Islet of Langerhans (tissue), 1 donor: ENCODE measurements at regions not wholly inside any gene's neighbourhood (a gene's known extent, or its start where the extent isn't known, plus 50 kb on each side); places are given as distances from the start of the nearest gene placed in this dataset.

Experiments
- FAIRE-seq: peaks from one replicate; lab custom pipeline; 2011; peaks lifted over from hg19 to GRCh38; lab: Jason Lieb, UNC

GRCh38 chr11:95346265-95346664 lies 115.3 kb upstream of the SESN3 start:
- no peak for FAIRE-seq

GRCh38 chr11:95345651-95346050 lies 114.6 kb upstream of the SESN3 start:
- no peak for FAIRE-seq

DNA sequence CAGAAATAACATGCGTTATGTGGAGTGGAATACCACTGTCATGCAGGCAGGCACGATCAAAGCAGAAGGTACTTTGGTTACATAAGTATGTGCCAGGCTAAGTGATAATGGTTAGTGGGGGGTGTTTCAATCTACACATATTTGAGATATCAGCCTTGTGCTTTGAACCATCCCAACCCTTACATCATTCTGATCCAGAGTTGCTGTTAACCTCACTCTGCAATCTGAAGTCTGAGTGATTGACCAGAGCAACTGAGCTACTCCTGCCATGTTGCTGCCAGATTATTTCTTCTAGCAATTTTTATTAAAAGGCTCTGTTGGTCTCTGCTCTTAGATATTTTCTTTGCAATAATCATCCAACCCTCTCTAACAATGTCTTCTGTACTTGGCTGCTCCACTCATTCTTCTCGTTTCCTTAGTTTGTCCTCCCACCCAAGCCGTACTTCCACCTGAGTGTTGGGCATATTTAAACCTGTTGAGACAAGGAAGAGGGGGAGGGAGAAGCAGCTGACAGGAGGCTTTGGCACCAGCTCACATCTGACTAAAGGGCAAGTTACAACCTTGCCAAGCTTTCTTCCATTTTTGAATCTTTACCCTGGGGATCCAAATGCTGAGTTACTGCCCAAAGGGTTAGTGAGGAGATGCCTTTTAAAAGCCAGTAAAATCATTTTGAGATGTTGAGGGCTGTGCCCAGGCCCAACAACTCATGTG lies 114.1 kb upstream of the SESN3 start:
- FAIRE-seq, result no peak

GRCh38 chr11:95341221-95341620 lies 110.2 kb upstream of the SESN3 start:
- FAIRE-seq, result no peak

GRCh38 chr11:95339086-95339901 lies 108.3 kb upstream of the SESN3 start:
- no peak for FAIRE-seq

DNA sequence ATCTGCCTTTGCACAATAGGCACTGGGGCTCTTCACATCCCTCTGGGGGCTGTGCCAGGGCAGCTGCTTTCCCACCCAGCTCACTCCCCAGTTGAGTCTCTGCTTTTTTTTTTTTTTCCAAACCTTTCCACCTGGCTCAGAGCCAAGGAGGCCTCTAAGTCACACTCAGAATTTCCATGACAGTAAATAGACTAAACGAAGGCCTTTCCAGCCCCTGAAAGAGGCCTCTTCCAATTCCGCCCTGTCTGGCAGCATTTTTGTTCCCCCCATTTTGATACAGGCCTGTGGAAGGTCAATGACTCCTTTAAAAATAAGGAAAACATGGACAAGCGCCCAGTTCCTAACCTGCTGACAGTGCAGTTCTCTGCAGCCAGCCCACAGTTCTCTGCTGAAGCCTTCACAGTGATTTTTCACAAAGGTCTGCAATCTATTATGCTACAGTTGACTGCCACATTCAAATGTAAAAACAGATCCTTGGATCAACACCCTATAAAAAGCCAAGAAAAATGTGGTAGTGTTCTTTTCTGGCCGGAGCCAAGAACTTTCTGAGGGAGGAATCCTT lies 107.5 kb upstream of the SESN3 start:
- FAIRE-seq, result peak; percentile 27

GRCh38 chr11:95337972-95338429 lies 107.0 kb upstream of the SESN3 start:
- peak; percentile 86 for FAIRE-seq

DNA sequence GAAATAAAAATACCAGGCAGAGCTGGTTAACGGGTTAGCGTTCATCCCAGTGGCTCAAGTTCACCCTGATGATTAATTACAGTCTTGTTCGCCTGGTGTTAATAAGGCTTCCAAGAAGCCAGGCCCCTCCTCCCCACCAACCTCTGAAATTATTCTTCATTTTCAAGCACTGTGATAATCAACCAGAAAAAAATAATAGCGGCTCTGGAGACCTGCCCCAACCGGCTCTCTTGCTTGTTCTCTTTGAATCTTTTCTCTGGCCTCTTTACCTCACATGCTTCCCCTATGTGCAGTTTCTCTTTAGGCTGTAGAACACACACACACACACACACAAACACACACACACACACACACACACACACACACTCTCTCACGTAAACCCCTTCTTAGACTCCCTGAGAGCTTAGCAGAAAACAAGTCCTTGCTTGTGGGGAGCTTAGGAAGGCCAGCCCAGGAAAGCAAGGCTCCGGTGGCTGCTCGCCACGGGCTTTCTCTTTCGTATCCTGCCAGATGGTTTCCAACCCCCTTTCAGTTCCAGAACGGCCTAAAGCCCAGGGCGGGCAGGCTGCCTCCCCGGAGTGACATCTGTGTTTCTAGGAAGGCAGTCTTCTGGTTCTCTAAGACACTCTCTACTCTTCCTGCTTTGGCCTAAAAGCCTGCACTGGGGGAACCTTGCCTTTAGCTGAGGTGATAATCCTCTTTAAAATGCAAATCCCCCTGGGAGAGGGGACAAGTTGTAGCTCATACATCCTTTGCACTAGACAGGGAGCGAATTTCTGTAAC lies 106.4 kb upstream of the SESN3 start:
- no peak for FAIRE-seq

- FAIRE-seq, result no peak
These were observed 105.0 kb upstream of the SESN3 start for GRCh38 chr11:95335989-95336388.

- no peak for FAIRE-seq
These were observed 100.2 kb upstream of the SESN3 start for GRCh38 chr11:95331161-95331560.

DNA sequence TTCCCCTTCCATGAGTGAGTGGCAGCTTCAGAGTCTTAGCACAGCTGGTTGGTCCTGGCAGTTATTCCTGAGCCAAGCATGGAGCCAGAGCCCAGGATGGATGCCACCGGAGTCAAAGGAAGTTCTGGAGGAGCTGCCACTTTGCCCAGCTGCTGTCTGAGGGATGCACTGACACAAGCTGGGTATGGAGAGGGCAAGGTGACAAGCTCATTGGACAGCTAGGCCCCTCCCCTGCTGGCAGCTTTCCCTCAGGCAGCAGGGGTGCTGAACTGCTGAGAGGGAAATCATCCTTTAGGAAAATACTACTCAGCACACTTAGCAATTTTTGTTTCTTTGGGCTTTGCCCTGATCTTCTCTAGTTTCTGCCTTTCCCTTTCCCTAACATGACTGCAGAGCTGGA lies 99.3 kb upstream of the SESN3 start:
- no peak for FAIRE-seq

DNA sequence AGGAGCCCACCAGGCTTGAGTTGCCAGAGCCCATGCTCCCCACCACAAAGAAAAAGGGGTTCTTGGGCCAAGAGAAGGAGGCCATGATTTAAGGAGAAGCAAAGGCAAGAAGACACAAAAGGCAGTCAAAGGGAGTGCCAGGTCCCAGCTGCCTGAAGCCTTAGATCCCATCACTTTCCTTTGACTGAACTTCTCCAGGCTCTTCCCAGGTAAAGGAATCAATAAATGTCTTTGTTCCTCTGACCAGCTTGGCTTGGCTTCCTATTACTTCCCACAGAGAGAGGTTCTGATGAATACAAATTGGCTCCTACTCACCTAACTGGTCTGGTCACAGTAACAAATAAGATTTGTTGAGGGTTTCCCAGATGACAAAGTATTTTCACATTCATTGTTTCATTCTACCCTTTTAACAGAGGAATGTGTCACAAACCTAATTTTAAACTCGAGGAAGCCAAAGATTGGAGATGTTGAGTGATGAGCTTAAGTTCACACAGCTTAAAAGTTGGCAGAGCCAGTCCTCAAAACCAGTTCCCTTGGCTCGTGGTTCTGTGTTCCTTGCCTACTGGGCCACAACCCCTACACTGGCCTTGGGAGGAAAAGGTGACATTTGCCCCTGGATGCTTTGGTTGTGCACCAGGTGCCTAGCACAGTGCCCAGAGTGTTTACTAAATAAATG lies 96.4 kb upstream of the SESN3 start:
- FAIRE-seq, result no peak

DNA sequence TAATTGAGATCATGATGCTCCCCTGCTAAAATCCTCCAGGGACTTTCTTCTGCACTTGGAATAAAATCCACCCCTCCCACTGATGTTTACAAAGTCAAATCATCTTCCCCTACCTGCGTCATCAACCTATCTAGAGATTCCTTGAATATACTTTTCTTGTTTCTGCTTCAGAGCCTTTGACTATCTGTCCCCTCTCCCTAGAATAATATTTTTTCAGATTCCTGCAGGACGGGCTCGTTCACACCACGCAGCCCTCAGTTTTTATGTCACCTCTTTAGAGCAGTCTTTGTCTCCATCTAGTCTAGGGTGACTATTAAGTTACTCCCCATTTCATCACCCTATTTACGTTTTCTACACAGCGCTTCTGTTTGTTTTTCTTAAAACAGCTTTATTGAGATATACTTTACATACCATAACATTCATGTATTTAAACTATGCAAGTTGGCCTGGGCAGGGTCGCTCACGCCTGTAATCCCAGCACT lies 94.8 kb upstream of the SESN3 start:
- FAIRE-seq, result no peak

DNA sequence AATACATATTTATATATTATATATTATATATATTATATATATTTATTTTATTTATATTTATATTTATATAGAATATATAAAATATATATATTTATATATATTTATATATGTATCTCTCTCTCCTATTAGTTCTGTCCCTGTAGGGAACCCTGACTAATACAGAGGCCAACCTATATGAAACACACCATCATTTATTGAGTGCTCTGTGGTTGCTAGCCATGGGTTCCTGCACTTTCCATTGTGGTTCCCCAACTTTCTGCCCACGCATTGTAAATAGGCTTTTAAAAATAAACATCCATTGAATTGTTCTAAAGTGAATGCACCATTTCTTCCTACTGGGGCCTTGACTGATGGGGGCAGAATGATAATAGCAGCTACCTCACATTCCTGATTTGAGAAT lies 93.8 kb upstream of the SESN3 start:
- FAIRE-seq, result no peak

DNA sequence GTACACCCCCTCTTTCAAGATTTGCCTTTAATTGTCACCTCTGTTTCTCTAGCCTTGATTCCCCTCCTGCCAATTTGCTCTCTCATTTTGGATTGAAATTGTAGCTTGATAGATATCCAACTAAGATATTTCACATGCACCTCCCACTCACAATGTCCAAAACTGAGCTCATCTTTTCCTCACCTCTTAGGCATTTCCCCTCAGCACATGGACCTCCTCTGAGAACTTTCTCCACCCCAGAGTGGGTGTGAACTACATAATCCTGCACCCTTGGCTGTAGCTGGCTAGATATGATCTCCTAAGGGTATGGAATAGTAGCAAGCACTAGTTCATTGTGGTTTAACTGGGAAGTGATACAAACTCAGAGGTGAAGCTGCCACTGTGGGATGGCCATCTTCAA lies 91.5 kb upstream of the SESN3 start:
- no peak for FAIRE-seq

GRCh38 chr11:95318498-95318897 lies 87.5 kb upstream of the SESN3 start:
- no peak for FAIRE-seq

DNA sequence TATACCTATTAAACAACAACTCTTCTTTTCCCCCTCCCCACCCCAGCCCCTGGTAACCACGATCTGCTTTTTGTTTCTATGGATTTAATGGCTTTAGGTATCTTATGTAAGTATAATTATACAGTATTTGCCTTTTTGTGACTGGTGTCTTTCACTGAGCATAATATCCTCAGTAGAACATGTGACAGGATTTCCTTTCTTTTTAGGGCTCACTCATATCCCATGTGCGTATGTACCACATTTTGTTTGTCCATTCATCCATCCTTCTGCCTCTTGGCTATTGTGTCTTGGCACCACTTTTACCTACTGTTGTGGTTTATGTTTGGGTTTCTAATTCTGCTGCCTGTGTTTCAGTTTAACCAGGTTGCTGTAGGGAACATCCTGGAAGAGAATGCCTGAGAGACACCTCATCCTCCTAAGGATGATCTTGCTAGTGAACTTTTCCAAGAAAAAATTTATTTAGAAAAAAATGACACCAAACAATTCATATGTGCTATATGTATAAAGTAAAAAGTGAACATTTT lies 77.6 kb upstream of the SESN3 start:
- FAIRE-seq, result no peak

DNA sequence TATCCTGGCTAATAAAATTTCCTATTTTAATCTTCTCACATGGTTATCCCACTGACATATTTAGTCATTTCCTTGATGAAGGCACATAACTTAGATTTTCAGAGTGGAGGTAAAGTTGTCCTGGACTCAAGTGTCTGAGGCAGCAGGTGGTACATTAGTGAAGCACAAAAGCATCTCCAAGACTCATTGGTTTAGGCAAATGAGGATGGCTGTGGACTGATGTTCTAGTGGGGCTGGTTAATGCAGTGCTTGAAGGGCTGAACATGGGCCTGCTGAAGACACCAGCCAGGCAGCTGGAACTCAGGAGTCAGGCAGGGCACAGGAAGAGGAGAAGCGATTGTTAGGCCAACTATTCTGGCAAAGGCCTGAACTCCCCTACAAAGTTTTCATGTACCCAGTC lies 76.3 kb upstream of the SESN3 start:
- FAIRE-seq, result no peak

DNA sequence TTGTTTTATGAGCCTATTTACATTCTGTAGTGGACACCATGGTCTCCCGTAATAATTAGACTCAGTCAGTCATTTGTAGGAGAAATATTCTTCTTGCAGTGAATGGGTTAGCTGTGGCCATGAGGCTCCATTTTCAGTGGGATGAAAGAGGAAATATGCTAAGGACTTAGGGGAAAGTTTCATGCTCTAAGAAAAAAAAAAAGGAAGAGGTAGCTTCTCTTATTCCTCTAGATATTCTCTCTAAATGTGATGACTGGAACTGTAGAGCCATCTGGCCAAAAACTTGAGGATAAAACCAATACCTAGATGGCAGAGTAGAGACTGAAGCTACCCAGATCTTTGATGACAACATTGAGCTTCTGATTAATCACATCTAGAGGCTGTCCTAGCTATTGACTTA lies 75.8 kb upstream of the SESN3 start:
- FAIRE-seq, result no peak

DNA sequence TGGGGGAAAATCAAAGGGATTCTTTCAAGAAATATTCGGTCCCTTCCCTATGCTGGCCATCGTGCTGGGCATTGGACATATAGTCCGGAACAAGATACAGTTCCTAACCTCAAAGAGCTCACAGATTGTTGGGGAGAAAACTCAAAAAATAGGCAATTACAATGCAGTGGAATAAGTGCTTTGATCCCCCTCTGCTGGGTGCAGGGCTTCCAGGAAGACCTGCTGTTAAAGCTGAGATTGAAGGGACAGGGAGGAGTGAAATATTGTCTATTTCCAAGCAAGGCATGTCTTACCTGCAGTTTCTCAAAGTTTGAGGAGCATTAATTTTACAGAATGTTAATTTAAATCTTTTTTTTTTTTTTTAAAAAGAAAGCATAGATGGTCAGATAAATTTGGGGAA lies 75.1 kb upstream of the SESN3 start:
- no peak for FAIRE-seq

- FAIRE-seq, result no peak
These were observed 74.7 kb upstream of the SESN3 start for GRCh38 chr11:95305705-95306104.

- FAIRE-seq, result no peak
These were observed 73.8 kb upstream of the SESN3 start for GRCh38 chr11:95304777-95305176.
